ENCODE measurements at regions not wholly inside any gene's neighbourhood (a gene's known extent, or its start where the extent isn't known, plus 50 kb on each side); places are given as distances from the start of the nearest gene placed in this dataset.

DNA sequence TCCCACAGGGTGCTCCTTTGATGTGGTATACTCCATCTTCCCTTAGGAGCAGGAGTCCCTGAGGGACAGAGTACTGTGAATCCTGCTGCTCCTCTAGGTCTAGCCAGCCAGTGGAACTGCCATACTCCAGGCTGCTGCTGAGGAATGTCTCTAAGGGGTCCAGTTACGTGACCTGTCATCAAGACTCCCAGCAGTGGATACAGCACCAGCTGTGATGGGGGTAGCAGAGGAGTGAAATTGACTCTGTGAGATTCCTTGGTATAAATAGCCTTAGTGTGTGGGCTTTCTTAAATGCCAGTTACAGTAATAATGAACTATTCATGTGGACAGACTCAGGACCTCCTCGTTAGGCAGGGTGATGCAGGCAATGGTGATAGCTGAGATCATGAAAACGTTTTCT, 140.4 kb upstream of the LUZP2 start:
- TF ChIP-seq, protein P1, sequence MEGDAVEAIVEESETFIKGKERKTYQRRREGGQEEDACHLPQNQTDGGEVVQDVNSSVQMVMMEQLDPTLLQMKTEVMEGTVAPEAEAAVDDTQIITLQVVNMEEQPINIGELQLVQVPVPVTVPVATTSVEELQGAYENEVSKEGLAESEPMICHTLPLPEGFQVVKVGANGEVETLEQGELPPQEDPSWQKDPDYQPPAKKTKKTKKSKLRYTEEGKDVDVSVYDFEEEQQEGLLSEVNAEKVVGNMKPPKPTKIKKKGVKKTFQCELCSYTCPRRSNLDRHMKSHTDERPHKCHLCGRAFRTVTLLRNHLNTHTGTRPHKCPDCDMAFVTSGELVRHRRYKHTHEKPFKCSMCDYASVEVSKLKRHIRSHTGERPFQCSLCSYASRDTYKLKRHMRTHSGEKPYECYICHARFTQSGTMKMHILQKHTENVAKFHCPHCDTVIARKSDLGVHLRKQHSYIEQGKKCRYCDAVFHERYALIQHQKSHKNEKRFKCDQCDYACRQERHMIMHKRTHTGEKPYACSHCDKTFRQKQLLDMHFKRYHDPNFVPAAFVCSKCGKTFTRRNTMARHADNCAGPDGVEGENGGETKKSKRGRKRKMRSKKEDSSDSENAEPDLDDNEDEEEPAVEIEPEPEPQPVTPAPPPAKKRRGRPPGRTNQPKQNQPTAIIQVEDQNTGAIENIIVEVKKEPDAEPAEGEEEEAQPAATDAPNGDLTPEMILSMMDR (IDR thresholded peaks at IDR 0.05; ENCODE audit: low read depth, low read length) = no peak
- no peak overlapping the region for H3K4me3 ChIP-seq (ENCODE audit: low read depth, low read length)

DNA sequence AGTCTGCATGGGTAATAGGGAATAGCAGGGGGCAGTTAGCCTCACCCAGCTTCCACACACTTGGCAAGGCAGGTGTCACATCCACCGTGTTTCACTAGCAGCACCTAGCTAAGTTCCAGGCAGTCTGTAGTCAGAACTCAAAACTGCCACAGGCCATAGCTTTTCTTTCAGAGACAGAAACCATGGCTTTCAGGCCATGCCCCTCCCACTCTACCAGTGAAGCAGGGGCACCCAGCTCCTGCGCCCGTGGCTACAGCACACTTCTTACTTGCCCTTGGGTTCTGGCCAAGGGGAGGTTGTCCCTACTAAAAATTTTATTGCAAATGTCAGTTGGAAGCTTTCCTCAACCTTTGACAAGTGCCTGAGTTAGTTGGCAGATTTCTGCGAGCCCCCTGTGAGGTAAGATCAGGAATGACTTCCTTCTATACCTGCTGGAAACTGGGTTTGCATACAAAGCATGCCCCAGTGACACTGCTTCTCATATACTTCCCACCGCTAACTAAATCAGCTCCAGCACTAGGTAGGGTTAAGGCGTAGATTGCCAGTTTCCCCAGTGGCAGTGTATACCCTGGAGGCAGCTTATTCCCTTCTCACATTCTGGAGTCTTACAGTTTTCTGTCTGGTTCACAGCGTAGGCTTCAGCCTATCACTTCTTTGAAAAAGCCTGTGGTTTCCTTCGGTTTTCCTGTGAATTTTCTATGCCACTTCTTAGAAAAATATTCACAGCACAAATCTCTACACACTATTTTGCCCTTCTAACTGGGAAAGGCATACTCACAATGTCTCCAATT, 139.0 kb upstream of the LUZP2 start:
- H3K4me3 ChIP-seq (ENCODE audit: low read depth, low read length) = no peak overlapping the region
- TF ChIP-seq, protein P1 (IDR thresholded peaks at IDR 0.05; ENCODE audit: low read depth, low read length) = no peak

GRCh38 chr11:24372491-24372890, 124.4 kb upstream of the LUZP2 start:
- TF ChIP-seq, protein P1 (IDR thresholded peaks at IDR 0.05; ENCODE audit: low read depth, low read length) = no peak
- no peak overlapping the region for H3K4me3 ChIP-seq (ENCODE audit: low read depth, low read length)

- H3K4me3 ChIP-seq (ENCODE audit: low read depth, low read length) = no peak overlapping the region
- TF ChIP-seq, protein P1 (IDR thresholded peaks at IDR 0.05; ENCODE audit: low read depth, low read length) = no peak
Measured at GRCh38 chr11:24373516-24373915, 123.3 kb upstream of the LUZP2 start.

GRCh38 chr11:24375351-24375750, 121.5 kb upstream of the LUZP2 start:
- TF ChIP-seq, protein P1 (IDR thresholded peaks at IDR 0.05; ENCODE audit: low read depth, low read length) = no peak
- H3K4me3 ChIP-seq (ENCODE audit: low read depth, low read length) = no peak overlapping the region

DNA sequence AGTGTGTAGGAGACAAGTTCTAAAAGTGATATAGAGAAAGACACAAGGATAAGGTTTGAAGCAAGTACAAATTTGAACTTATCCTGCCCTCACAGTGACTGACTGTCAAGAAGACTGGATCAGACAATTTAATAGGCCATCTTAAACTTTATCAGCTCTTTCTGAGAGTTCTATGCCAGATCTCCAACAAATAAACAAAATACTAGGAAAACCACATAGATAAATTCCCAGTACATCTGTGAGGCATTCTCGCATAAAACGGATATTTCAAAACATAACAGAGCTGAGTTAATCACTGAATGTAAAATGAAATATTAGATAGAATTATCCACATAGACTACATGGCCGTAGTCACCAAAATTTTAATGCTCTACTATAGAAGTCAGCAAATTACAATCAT, 120.9 kb upstream of the LUZP2 start:
- TF ChIP-seq, protein P1 (IDR thresholded peaks at IDR 0.05; ENCODE audit: low read depth, low read length) = no peak
- H3K4me3 ChIP-seq (ENCODE audit: low read depth, low read length) = no peak overlapping the region

GRCh38 chr11:24383137-24383536, 113.7 kb upstream of the LUZP2 start:
- TF ChIP-seq, protein P1 (IDR thresholded peaks at IDR 0.05; ENCODE audit: low read depth, low read length) = no peak
- H3K4me3 ChIP-seq (ENCODE audit: low read depth, low read length) = no peak overlapping the region
